GDM1 (cell line): ENCODE measurements at regions not wholly inside any gene's neighbourhood (a gene's known extent, or its start where the extent isn't known, plus 50 kb on each side); places are given as distances from the start of the nearest gene placed in this dataset.
A peak's percentile ranks its signal among the peaks of the same experiment; 100 is the strongest.

Experiments
- DNase-seq: peaks from one replicate; lab custom pipeline; 2025; lab: John Stamatoyannopoulos, UW

DNA sequence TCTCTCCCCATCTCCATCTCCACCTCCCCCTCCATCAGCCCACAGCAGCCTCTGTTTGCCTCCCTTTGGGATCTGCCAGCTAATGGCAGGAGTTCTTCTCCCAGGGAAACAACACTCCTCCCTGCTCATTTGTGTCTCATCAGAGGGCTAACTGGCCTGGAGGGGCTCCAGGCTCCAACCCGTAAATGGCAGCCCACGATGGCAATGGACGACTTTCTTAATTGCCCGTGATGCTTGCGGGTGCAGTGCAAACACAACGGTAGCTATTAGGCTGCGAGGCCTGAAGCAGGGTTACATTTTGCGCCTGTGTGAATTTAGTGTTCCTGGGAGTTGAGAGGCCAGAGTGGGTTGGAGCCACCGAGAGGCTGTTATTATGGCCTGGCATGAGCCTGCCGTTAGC, 285.1 kb downstream of the TNS1 start:
- no peak for DNase-seq

DNA sequence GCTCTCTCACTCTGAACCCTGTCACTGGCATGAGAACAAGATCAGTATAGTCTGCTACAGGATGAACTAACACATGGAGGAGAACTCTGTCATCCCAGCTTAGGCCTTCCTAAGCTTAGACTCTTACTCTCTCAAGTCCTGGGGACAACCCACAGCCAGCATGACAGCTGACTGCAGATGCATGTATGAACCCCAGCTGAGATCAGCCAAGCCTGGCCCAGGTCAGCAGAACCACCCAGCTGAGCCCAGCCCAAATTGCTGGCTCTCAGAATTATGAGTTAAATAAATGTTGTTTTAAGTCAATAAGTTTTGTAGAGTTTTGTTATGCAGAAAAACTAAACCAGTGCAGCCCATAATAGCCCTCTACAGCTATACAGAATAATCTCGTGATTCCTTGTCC, 287.3 kb downstream of the TNS1 start:
- no peak for DNase-seq

DNA sequence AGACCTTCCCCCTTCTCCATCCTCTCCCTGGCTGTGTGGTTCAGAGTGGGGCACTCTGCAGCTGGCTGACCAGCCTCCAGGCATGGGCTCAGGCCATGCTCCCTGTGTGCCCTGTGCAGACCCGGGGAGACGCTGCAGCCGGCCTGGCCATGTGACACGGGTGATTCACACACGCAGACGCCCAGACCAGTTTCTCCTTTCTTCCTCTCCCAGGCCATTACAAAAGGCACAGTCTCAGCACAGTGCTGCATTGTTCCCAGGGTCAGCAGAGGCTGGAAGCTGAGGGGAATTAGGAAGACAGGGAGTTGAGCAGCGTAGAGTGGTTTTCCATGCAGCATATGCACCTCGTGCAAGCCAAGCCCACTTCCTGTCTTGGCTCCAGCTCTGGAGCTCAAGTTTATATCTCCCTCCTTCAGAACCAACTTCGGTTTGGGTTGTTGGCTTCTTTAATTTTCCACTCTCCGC, 288.5 kb downstream of the TNS1 start:
- DNase-seq: no peak

DNA sequence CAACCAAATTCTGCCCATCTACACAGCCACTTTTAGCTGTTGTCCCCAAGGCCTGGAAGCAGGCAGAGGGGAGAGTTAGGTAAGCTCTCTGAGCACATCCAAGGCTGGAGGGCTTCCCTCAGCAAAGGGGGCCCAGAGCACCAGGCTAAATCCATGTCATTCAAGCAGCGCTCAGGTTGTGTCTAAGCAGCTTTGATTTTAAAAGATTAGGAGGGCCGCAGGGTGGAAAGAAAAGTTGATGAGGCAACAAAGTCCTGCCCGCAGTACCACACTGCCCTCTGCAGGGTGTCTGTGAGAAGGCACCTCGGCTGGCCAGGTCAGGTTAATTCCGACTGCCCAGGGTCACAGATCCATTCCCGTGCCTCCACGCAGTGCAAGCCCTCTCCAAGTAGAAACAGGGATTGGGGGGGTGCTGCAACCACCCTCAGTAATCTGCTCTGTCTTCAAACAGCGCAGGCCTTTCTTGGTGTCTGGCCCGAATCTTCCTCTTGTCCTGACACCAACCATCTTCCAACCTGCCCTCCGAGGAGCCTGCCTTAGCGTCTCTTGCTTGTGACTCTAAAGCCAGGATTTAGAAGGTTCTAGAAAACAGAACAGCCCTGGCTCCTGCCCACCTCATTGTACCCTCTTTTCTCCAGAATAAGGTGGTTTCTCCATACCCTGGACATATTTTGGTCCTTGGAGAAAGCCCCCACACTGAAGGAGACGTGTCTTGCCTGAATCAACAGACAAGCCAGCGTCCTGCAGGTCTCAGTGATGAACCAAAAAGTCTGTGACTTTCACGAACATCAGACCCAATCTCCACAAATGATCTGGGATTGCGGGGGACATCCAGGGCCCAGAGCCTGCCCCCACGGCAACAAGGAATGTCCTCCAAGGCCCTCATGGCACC, 289.2 kb downstream of the TNS1 start:
- peak; percentile 13 for DNase-seq

DNA sequence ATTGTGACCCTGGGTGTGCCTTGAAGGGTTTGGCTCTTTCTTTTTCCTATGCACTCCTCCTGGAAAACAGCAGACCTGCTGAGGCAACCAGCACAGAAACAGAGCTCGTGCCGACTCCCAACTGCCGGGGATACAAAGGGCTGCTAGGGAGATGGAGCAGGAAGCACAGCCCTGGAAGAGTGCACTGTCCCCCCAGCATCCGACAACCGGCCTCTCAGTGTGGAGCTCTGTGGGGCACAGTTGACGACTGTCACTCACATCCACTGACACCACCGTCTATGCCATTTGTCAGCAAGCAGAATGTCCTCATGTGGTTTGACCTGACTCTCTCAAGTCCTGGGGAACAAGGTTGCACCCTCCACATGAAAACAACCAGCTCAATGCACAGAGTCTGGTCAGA, 290.4 kb downstream of the TNS1 start:
- no peak for DNase-seq

DNA sequence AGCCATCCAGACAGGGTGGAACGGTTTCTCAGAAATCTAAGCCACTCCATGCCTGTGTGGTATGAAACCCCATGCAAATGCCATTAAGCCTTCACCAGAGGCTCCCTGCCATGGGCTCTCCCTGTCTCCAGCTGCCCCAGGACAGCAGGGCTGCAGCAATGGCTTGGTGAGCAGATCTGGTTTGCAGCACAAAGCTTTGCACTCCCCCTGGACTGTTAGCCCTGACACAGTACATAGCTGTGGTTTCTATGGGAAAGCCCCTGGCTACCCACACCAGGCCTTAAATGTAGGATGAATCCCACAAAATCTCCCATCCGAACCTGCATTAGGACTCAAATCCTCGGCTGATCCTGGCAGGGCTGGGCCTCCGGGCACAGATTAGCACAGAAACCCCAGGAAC, 291.6 kb downstream of the TNS1 start:
- DNase-seq: no peak

DNA sequence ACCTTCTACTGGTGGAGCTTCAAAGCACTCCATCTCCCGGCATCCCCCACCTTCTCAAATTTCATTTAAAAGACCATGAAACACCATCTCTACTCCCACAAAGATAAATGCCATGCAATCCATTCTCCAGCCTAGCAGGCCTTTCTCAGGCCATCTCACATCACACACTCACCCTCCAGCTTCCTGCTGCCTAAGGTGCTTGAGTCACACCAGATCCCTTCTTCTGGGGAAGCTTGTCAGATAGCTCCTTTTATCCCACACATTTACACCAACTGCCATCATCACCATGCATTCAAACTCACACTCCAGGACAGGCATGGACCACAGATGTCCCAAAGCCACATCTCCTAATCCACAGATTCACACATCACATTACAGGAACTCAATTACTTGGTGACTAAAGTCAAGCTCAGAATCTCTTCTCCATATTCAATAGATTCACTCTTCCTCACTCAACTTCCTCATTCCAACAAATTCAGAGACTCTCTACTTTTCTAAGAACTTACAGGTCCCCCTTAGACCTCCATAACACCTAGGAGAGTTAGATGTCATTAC, 292.5 kb downstream of the TNS1 start:
- no peak for DNase-seq

DNA sequence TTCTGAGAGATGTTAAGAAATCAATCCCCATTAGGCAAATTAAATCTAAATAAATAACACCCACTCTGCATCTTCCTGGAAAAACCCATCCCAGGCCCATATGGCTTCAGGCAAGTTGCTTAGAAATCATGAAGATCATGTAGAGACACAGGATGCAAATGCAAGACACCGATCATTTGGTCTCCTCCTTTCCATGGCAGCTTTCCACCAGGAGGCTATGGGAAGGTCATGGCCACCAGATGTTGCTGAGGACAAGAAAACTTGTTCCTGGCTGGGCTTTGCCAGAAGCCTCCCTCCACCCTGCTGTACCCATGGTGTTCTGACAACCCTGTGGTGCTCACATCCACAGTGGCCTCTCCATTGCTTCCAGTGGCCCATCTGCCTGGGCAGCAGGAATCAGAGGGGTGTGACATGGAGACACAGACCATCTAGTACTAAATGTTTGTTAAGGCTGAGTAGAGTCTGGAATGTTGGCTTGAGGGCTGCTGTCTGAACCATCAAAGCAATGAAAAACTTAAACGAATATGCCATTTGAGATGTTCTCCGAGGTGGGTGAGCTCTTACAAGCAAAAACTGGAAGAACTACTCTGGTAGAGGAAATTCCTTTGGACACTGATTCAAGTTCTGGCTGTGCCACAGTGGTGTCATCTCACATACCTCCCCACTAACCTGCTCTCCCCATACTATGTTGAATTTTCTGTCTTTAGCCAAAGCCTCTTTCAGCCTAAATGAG, 293.2 kb downstream of the TNS1 start:
- no peak for DNase-seq

DNA sequence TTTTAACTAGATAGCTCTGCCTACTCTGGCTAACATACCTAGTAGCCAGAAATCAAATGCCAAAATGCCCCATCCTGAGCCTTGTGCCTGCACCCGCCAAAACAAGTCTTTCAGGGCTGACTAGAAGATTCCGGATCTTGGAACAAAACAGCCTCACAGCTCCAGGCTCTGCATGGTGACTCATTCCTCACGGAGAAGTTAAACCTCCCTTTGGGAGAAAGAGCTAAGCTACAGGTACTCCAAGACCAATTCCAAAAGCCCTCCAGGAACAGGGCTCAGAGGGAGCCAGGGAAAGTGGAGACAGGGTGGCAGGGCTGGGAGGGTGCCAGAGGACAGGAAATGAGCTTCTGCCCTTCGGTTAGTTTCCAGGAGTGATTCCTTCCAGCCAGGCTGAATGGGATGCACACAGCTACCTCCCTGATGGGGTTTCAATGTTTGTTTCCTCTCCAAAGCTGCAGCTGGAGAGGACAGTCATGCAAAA, 295.6 kb downstream of the TNS1 start:
- no peak for DNase-seq

DNA sequence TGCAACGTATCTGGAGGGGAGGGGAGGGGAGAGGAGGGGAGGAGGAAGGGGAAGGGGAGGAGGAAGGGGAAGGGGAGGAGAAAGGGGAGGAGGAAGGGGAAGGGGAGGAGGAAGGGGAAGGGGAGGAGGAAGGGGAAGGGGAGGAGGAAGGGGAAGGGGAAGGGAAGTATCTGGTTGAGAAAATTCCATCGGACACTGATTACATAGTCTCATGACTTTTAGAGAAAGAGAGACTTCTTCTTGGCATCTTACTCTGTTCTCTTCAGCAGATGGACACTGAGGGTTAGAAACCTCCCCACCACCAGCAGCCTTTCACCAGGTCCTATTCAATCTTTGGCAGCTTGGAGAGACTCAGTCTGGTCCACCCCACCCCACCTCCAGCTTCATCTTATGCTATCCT, 296.3 kb downstream of the TNS1 start:
- DNase-seq: no peak

DNA sequence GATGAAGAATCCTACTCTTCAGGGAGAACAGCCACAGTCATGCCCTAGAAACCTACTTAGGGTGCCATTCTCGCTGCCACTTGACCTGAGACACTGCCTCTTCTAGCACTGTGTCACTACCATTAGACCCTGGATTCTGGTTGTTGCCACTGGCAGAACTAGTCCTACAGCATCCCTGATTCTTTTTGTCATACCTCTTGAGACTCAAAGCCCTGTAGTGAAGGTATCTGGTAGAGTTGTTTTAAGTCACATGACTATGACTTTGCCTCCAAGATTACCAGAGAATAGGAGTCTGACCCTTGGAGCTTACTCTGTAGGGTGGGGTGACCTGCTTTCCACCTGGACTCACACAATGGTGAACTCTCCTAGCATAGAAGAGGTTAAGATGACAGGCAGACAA, 296.7 kb downstream of the TNS1 start:
- no peak for DNase-seq

DNA sequence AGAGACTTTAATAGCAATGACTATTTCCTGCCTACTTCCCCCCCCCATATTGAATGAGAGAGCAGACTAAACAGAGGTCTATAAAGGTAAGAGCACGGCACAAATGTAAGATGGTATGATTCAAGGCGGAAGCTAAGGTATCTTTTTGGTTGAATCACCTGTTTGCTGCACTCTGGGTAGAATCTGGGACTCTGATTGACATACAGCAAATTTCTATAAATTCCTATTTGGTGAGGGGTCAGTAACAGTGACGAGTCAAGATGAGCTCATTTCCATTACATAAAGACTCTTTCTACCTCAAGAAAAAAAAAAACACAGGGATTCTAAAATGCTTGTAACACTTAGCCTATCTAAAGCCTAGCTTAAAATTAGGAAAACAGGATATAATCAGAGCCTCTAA, 297.3 kb downstream of the TNS1 start:
- no peak for DNase-seq

DNA sequence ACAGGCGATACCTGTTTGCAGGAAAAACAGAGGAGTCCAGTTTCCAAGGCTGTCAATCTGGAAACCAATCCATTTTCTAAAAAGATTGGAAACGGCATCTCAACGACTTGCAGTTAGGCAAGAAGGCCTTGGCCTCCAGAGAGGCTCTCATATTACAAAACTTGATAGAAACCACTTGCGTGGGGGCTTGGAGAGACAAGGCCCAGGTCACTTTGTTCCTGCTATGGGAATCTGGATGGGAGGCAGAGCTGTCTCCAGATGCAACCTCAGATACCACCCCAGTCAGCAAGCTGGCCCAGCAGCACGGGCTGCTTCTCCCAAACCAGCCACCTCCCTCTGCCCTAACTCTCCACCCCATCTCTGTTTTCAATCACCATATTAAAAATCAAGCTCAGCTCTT, 298.8 kb downstream of the TNS1 start:
- no peak for DNase-seq

DNA sequence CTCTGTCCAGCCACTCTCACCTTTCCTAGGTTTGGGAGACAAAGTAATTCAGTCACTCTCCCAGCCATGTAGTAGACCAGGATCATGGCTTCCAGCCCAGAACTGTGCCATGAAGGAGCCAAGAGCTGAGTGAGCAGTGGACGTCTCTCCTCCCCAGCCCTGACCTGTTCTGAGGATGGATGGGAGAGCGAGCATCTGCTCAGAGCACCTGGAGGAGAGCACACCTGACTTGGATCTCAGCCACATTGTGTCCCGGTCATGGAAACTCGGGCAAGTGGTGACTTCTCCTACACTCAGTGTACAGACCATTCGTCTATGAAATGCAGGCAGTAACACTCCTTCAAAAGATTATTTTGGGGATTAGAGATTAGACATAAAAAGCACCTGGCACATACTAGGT, 299.7 kb downstream of the TNS1 start:
- DNase-seq: no peak

DNA sequence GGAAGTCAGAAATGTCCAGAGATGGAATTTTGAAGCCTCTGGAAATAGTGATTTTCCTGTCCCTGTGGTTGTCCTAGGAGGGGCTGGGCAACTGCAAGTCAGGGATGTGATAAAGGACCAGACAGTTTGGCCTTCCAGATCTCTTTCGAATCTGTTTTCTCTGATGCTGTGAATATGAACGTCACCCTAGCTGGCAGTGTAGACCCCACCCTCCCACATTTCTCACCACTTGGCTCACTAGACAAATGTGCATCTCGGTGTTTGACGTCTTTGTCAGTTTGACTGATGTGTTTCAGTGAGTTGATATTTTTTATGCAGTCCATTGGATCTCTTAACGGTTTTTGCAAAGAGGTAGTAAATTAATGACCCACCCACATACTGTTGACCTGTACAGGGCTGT, 301.2 kb downstream of the TNS1 start:
- no peak for DNase-seq

DNA sequence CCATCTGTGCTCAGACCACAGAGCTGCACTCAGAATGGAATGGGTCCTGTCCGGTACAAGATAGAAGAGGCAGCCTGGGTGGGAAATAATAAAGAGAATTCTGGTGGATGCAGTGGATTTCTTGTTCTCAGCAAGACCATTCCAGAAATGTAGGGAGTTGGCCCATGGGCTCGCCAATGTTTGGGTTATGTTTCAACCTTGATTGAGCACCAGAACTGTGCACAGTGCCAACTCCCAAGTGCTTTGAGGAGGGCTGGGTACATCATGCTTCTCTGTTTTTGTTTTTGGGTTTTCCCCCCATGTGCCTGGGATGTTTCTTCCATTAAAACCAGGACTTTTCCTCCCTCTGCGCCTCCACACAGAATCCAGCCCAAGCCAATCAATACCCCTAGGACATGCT, 304.1 kb downstream of the TNS1 start:
- DNase-seq: no peak

DNA sequence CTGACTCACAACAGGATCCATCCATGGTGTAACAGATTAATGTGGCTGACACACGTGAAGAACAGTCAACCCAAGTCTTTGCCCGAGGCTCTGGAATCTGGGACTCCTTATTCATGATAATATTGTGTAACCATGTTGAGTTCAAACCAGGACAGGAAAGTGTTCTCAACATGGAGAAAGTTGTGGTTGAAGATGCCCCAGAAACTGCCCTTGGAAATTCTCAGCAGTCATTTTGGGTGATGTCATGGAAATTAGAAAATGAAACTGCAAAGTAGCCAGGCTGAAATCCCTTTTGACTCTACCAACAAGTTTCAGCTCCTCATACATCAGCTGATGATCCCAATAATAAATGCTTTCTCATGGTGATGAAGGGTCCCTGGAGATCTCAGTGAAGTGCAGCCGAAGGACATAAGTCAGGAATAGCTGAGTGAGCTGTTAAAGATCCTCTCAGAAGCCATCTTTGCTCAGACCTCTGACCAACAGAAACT, 307.7 kb downstream of the TNS1 start:
- DNase-seq: no peak

DNA sequence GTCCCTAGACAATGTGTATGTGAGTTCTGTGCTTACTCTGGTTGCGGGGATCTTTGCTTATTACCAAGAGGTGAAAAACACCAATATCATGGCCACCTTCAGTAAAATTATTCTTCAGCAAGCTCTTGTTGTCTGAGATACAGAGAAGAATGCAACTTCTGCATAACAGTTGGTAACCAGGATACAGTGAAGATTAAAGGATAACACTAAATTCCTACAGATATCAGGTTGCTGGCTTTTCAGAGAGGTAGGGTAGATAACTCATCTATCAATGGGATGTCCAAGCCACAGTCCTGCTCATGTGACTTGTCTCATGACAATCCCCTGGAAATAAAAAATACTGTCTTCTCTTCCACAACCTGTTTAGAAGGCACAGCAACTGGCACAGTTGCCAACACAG, 308.5 kb downstream of the TNS1 start:
- DNase-seq: no peak

DNA sequence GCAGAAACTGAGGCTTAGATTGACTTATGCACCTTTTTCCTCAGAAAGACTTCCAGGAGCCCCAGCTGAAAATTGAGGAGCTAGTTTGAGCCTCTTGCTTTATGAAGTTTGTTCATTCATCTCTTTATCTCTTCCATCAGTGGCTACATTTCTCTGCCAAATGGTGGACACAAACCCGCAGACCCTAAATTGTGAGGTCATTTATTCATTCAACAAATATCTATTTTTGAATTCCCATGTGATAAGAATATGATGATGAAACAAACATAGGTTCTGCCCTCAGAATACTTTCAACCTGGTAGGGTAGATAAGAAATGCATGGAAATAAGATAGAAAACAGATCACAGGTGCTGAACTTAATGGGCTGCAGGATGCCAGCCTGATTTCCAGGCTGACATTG, 309.4 kb downstream of the TNS1 start:
- no peak for DNase-seq

DNA sequence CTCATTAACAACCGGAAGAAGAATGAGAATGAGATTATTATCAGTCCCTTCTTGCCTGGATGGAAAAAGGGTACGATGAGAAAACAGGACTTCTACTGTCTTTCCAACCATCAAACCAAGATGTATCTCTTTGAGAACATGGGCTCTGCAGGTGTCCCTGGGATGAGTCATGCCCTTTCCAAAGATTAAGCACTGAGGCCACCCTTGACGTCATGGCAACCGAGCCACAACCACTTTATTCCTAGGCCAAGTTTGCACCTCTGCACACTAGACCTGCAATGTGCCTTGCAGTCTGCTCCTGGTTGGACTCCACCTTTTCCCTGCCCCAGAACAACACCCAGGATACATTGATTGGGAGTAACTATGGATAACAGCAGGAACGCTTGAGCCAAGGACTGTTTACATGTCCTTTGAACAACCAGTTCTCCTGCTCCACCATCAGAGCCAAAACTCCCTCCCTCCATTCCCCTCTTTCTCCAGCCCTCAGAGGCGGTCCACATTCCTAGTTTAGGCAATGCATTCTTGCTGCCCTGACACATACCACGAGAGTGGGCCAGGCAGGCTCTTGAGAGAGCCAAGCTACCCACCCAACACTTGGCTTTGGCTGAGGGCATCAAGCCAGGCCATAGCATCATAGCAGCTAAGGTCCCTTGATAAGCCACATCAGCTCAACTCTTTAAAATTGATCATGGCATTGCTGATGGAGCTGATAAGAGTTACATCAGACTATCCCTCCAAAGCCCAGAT, 310.7 kb downstream of the TNS1 start:
- DNase-seq: no peak

DNA sequence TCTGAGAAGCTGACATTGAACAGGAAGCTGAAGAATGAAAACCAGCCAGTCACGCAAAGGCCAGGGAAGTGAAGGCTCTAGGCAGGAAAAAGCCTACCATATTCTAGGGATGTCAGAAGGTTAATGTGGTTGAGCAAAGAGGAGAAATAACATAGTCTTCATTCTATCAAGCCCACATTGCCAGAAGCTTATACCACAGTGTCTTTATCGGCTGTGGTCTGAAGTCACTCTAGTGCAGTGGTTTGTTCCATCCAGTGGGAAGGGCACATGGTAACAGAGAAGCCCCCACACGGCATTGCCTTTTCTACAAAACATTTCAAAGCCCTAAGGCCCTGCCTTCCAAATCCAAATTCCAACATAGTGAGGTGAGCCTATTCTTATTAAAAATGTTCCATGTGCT, 311.3 kb downstream of the TNS1 start:
- DNase-seq: no peak

DNA sequence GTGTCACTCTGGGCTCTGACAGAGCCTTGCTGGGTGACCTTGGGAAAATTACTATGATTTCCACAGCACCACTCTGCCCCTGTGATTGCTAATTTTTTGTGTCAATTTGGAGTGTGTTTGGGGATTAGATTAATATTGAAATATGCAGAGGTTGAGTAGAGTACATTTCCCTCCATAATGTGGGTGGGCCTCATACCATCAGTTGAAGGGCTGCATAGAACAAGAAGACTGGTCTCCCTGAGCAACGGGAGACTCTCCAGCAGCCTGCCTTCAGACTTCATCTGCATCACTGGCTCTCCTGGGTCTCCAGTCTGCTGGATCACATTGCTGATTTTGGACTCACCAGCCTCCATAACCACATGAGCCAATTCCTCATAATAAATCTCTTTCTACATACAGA, 313.7 kb downstream of the TNS1 start:
- DNase-seq: no peak
